HG03439 (cell line): ENCODE measurements at regions not wholly inside any gene's neighbourhood (a gene's known extent, or its start where the extent isn't known, plus 50 kb on each side); places are given as distances from the start of the nearest gene placed in this dataset.

Experiments used
- ATAC-seq: cut with Tn5 transposase; IDR thresholded peaks from one replicate; pipeline ENCODE4 v1.9.1; 2021; ENCODE audit warnings: mild to moderate bottlenecking, moderate library complexity; ENCODE audit not compliant: unreplicated experiment

- no peak for ATAC-seq
These were observed 279.8 kb downstream of the TNS1 start for GRCh38 chr2:217722883-217723472.

- no peak for ATAC-seq
These were observed 285.1 kb downstream of the TNS1 start for GRCh38 chr2:217717646-217718045.

GRCh38 chr2:217715484-217715883, 287.3 kb downstream of the TNS1 start:
- no peak for ATAC-seq

GRCh38 chr2:217714287-217714751, 288.5 kb downstream of the TNS1 start:
- ATAC-seq: no peak

GRCh38 chr2:217713395-217714286, 289.2 kb downstream of the TNS1 start:
- no peak for ATAC-seq

GRCh38 chr2:217712431-217712830, 290.4 kb downstream of the TNS1 start:
- ATAC-seq: no peak

- no peak for ATAC-seq
These were observed 291.6 kb downstream of the TNS1 start for GRCh38 chr2:217711188-217711587.

- ATAC-seq: no peak
These were observed 292.5 kb downstream of the TNS1 start for GRCh38 chr2:217710211-217710765.

GRCh38 chr2:217709478-217710210, 293.2 kb downstream of the TNS1 start:
- no peak for ATAC-seq

GRCh38 chr2:217707131-217707611, 295.6 kb downstream of the TNS1 start:
- no peak for ATAC-seq

GRCh38 chr2:217706513-217706912, 296.3 kb downstream of the TNS1 start:
- ATAC-seq: no peak

GRCh38 chr2:217706095-217706494, 296.7 kb downstream of the TNS1 start:
- no peak for ATAC-seq

- no peak for ATAC-seq
These were observed 297.3 kb downstream of the TNS1 start for GRCh38 chr2:217705461-217705860.

- no peak for ATAC-seq
These were observed 298.8 kb downstream of the TNS1 start for GRCh38 chr2:217703999-217704398.

- ATAC-seq: no peak
These were observed 299.7 kb downstream of the TNS1 start for GRCh38 chr2:217703102-217703501.

GRCh38 chr2:217701622-217702021, 301.2 kb downstream of the TNS1 start:
- ATAC-seq: no peak

GRCh38 chr2:217698691-217699090, 304.1 kb downstream of the TNS1 start:
- no peak for ATAC-seq

- no peak for ATAC-seq
These were observed 307.7 kb downstream of the TNS1 start for GRCh38 chr2:217695033-217695520.

- ATAC-seq: no peak
These were observed 308.5 kb downstream of the TNS1 start for GRCh38 chr2:217694291-217694690.

GRCh38 chr2:217693363-217693762, 309.4 kb downstream of the TNS1 start:
- no peak for ATAC-seq
